Neural cell (in vitro differentiated cells): ENCODE measurements at regions not wholly inside any gene's neighbourhood (a gene's known extent, or its start where the extent isn't known, plus 50 kb on each side); places are given as distances from the start of the nearest gene placed in this dataset.

Source experiments
- H2AFZ ChIP-seq: fragments of 200-600, 300-800 bp; sonication (generic), shearing (Covaris generic); 2 replicates; pipeline ENCODE4 v1.6.0; 2014; ENCODE audit warnings: low read depth, mild to moderate bottlenecking, antibody characterized with exemption, low read length, moderate library complexity
- H3F3A ChIP-seq: fragments of 200-600 bp; shearing (Covaris generic); 2 replicates; pipeline ENCODE4 v1.6.1; 2016; ENCODE audit warnings: mild to moderate bottlenecking, moderate library complexity, mixed read lengths, antibody characterized with exemption, low read length; ENCODE audit not compliant: insufficient read depth, poor library complexity, severe bottlenecking
- H3K27ac ChIP-seq: fragments of 200-600, 300-800 bp; sonication (generic), shearing (Covaris generic); 2 replicates; pipeline ENCODE4 v1.5.1; 2014; ENCODE audit warnings: mild to moderate bottlenecking, low read length, moderate library complexity
- H3K27me3 ChIP-seq: fragments of 300-800, 200-600 bp; sonication (generic), shearing (Covaris generic); 2 replicates; pipeline ENCODE4 v1.6.0; 2014; ENCODE audit warnings: mild to moderate bottlenecking, low read depth, low read length, moderate library complexity; ENCODE audit not compliant: insufficient read depth
- H3K36me3 ChIP-seq: fragments of 300-800, 200-600 bp; sonication (generic), shearing (Covaris generic); 2 replicates; pipeline ENCODE4 v1.5.1; 2014; ENCODE audit warnings: mild to moderate bottlenecking, antibody characterized with exemption, low read length, moderate library complexity; ENCODE audit not compliant: insufficient read depth
- H3K4me2 ChIP-seq: fragments of 300-800, 200-600 bp; sonication (generic), shearing (Covaris generic); 2 replicates; pipeline ENCODE4 v1.6.0; 2014; ENCODE audit warnings: mild to moderate bottlenecking, low read length
- H3K4me3 ChIP-seq: fragments of 300-800, 200-600 bp; sonication (generic), shearing (Covaris generic); 2 replicates; pipeline ENCODE4 v1.5.1; 2014; ENCODE audit warnings: mild to moderate bottlenecking, low read length, moderate library complexity
- H3K79me2 ChIP-seq: fragments of 200-600 bp; shearing (Covaris generic); replicated peaks from 2 replicates; pipeline ENCODE4 v1.6.0; 2014; ENCODE audit warnings: mild to moderate bottlenecking, low read length, moderate library complexity; ENCODE audit not compliant: insufficient read depth
- H3K9ac ChIP-seq: fragments of 300-800, 200-600 bp; sonication (generic), shearing (Covaris generic); 2 replicates; pipeline ENCODE4 v1.6.1; 2016; ENCODE audit warnings: mild to moderate bottlenecking, low read length, mixed read lengths
- H3K9me2 ChIP-seq: fragments of 200-600 bp; shearing (Covaris generic); 2 replicates; pipeline ENCODE4 v1.6.1; 2016; ENCODE audit warnings: mild to moderate bottlenecking, low read length, mixed read lengths; ENCODE audit not compliant: insufficient read depth
- H3K9me3 ChIP-seq: fragments of 200-600, 300-800 bp; sonication (generic), shearing (Covaris generic); 2 replicates; pipeline ENCODE4 v1.6.1; 2016; ENCODE audit warnings: mild to moderate bottlenecking, mixed run types, low read length, moderate library complexity, mixed read lengths
- H4K20me1 ChIP-seq: fragments of 200-600 bp; shearing (Covaris generic); 2 replicates; pipeline ENCODE4 v1.6.1; 2016; ENCODE audit warnings: mild to moderate bottlenecking, mixed run types; ENCODE audit not compliant: insufficient read depth
- CTCF ChIP-seq: fragments of 450-650 bp; IDR thresholded peaks from 2 replicates; pipeline ENCODE4 v1.5.1; 2014; ENCODE audit warnings: antibody characterized with exemption, mild to moderate bottlenecking, moderate library complexity; ENCODE audit not compliant: poor library complexity, severe bottlenecking
- EP300 ChIP-seq: fragments of 450-650 bp; conservative IDR thresholded peaks from 2 replicates; pipeline ENCODE4 v1.6.1; 2014; ENCODE audit warnings: antibody characterized with exemption, mild to moderate bottlenecking, moderate library complexity; ENCODE audit not compliant: poor library complexity, severe bottlenecking
- EZH2 ChIP-seq: fragments of 200-600, 300-800 bp; shearing (Covaris generic), sonication (generic); IDR thresholded peaks from 2 replicates; pipeline ENCODE4 v1.6.1; 2014; ENCODE audit warnings: antibody characterized with exemption, low read length, borderline replicate concordance, mild to moderate bottlenecking; ENCODE audit not compliant: insufficient read depth, poor library complexity, severe bottlenecking
- MXI1 ChIP-seq: fragments of 450-650 bp; conservative IDR thresholded peaks from 2 replicates; pipeline ENCODE4 v1.6.1; 2014; ENCODE audit warnings: antibody characterized with exemption, mild to moderate bottlenecking; ENCODE audit not compliant: poor library complexity, severe bottlenecking
- POLR2AphosphoS5 ChIP-seq: IDR thresholded peaks from 2 replicates; pipeline ENCODE4 v1.6.1; 2012
- RAD21 ChIP-seq: fragments of 450-650 bp; conservative IDR thresholded peaks from 2 replicates; pipeline ENCODE4 v1.6.1; 2014; ENCODE audit warnings: antibody characterized with exemption, mild to moderate bottlenecking, moderate library complexity
- REST ChIP-seq: IDR thresholded peaks from 2 replicates; pipeline ENCODE4 v1.6.1; 2012; ENCODE audit warnings: borderline replicate concordance
- SMC3 ChIP-seq: fragments of 450-650 bp; conservative IDR thresholded peaks from 2 replicates; pipeline ENCODE4 v1.6.1; 2014; ENCODE audit warnings: antibody characterized with exemption, mild to moderate bottlenecking, moderate library complexity; ENCODE audit not compliant: poor library complexity
- TAF1 ChIP-seq: IDR thresholded peaks from 2 replicates; pipeline ENCODE4 v1.6.1; 2012; ENCODE audit warnings: low read depth

GRCh38 chr6:151723152-151723551 is 84.3 kb upstream of the ESR1 start:
- no peak overlapping the region for H3K4me3 ChIP-seq
- no peak overlapping the region for H3K27ac ChIP-seq
- H3K9ac ChIP-seq, result no peak overlapping the region
- H3K9me2 ChIP-seq, result no peaks in the 10 kb centered on the region
- H3K4me2 ChIP-seq, result no peak overlapping the region
- no peaks in the 10 kb centered on the region for H3K9me3 ChIP-seq
- H3K27me3 ChIP-seq, result no peaks in the 10 kb centered on the region
- H3F3A ChIP-seq, result no peaks in the 10 kb centered on the region
- H4K20me1 ChIP-seq, result no peaks in the 10 kb centered on the region
- H2AFZ ChIP-seq, result no peak overlapping the region
- H3K36me3 ChIP-seq, result no peaks in the 10 kb centered on the region
- no peaks in the 10 kb centered on the region for H3K79me2 ChIP-seq
- TF ChIP-seq EZH2, result no peak
- TF ChIP-seq REST, result no peak
- TF ChIP-seq POLR2AphosphoS5, result no peak
- no peak for TF ChIP-seq SMC3
- TF ChIP-seq CTCF, result no peak
- TF ChIP-seq TAF1, result no peak
- no peak for TF ChIP-seq RAD21
- no peak for TF ChIP-seq EP300

GRCh38 chr6:151729829-151730495 is 77.5 kb upstream of the ESR1 start:
- no peaks in the 10 kb centered on the region for H4K20me1 ChIP-seq
- no peak overlapping the region for H3K4me3 ChIP-seq
- H3K36me3 ChIP-seq, result no peaks in the 10 kb centered on the region
- no peak for TF ChIP-seq CTCF
- no peak for TF ChIP-seq REST
- no peak for TF ChIP-seq SMC3
- no peak for TF ChIP-seq MXI1
- TF ChIP-seq EZH2, result no peak
- no peak for TF ChIP-seq RAD21
- TF ChIP-seq EP300, result no peak
- TF ChIP-seq TAF1, result no peak
- no peak for TF ChIP-seq POLR2AphosphoS5
- H3K27me3 ChIP-seq, result no peaks in the 10 kb centered on the region
- no peaks in the 10 kb centered on the region for H3K9me2 ChIP-seq
- no peaks in the 10 kb centered on the region for H3K79me2 ChIP-seq
- no peaks in the 10 kb centered on the region for H3F3A ChIP-seq
- no peak overlapping the region for H3K9ac ChIP-seq
- H3K27ac ChIP-seq, result no peak overlapping the region
- H2AFZ ChIP-seq, result no peak overlapping the region
- H3K9me3 ChIP-seq, result no peaks in the 10 kb centered on the region
- no peak overlapping the region for H3K4me2 ChIP-seq
